NCI-H1436 (cell line): ENCODE measurements at regions not wholly inside any gene's neighbourhood (a gene's known extent, or its start where the extent isn't known, plus 50 kb on each side); places are given as distances from the start of the nearest gene placed in this dataset.

Source experiments
- DNase-seq: peaks from one replicate; lab custom pipeline; 2025; lab: John Stamatoyannopoulos, UW

DNA sequence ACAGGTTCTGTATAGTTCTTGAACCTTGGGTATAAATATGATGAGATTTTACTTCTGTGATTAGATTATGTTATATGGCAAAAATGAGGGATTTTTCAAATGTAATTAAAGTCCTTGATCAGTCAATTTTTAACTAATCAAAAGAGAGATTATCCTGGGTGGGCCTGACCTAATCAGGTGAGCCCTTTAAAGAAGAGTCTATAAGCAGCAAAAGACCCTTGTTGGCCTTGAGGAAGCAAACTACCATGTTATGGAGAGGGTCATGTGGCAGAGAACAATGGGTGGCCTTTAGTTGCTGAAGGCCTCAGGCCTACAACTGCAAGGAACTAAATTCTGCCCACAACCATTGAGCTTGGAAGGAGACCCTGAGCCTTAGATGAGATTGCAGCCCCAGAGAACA, 102.5 kb upstream of the RIPOR2 start:
- DNase-seq = no peak

DNA sequence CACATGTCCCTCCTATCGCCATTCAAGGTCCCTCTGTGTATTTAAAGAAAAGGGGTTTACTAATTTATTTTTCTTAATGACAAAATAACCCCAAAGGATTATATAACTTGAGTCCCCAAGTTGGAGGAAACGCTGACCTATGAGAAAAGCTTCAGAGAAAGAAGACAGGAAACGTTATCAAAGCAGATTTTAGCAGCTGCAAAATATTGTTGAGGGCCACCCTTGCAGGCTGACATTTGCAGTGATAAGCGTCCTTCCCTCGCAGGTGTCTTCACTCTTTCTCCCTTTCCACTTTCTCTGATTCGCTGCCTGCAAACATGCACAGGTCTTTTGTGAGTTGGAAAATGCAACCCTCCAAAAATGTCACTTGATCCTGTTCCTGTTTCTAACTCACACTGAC, 103.2 kb upstream of the RIPOR2 start:
- DNase-seq = no peak

DNA sequence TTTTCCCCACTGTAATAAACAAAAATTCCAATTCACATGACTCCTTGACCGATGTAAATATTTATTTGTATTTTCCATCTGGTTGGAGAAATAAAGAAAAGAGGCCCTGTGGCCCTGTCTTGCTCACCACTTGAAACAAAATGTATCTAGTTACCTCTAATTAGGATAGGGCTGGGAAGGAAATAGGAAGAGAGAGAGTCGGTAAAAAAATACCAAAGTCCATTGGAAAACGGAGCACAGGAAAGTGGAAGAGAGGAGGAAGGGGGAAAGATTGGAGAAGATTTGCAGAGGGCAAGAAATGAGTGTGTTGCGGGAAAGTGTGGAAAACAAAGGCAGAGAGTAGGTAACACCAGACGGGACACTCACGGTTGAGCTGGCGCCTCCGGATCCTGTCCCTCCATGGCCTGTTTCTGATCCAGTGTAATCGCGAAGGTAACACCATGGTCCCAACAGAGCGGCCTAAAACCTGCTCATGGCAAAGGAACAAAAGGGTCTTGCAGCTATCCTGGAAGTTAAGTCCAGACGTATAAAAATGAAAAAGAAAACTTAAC, 105.8 kb upstream of the RIPOR2 start:
- DNase-seq = no peak

DNA sequence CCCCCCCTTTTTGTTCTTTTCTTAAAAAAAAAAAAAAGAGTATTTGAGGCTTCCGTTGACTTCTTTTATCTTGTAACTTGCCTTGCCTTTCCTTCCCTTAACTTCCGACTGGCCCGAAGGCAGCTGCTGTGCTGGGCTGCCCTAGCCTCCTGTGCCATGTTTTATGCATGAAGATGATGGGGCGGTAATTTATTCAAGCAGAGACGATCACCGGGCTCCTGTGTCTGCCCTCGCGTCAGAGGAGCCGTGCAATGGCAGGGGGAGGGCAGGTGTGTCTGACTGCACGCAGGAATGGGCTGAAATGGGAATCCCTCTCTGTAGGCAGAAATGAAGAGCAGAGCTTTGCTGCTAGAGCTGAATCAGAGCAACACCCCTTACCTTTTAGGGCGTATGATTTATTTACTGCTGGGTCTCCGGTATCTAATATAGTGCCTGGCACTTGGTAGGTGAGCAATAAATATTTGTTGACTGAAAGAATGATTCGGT, 106.3 kb upstream of the RIPOR2 start:
- no peak for DNase-seq

DNA sequence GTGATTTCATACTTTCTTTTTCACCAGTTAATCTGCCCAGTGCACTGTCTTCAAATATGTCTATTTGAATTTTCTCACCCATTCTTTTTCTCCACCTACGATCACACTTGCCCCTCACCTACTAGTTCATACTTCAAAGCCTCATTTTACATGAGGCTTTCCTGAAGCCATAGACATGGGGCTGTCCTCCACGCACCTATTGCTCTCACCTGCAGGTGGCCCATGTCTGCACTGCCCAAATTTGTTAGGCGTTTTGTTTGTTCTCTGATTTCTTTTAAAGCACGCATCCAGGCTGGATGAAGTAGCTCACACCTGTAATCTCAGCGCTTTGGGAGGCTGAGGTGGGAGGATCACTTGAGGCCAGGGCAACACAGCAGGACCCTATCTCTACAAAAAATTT, 106.8 kb upstream of the RIPOR2 start:
- DNase-seq = no peak

DNA sequence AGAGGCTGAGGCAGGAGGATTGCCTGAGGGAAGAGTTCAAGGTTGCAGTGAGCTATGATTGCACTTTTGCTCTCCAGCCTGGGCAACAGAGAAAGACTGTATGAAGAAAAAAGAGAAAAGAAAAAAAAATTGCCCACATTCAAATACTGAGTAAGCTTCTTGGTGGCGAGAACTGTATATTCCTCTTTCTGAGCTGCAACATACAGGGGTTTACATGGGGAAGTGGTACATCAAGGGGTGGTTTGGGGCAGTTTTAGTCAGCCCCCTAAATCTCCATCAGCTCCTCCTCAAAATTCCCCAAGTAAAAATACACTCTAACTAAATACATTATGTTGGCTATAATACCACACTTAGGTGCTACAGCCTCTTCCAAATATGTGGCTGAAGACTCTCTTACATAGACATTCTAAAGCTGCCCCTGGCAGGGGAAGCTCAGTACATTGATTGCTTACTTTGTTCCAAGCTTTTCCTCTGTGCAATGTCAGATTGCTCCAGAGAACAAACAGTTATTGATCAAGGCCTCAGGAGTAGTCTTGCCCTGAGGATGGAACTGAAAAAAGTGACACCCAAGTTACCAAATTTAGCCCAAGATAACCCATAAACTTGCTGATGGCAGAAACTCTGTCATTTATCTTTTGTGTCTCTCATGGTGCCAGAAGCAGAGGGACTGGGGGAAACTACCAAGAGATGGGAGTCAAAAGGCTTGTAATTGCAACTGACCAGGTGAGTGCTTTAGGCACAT, 107.4 kb upstream of the RIPOR2 start:
- no peak for DNase-seq

DNA sequence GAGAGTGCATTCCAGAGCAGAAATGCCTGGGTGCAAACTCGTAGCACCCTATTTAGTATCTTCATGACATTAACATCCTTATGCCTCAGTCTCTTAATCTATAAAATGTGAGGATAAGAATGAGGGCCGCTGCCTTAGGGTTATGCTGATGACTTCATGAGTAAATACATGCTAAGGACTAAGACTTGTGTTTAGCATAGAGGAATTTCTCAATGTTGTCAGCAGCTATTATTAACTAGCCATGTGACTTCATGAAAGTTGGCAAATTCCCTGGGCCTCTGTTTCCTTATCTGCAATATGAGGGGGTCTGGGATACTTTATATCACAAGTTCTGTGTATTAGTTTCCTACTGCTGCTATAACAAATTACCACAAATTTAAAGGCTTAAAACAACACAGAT, 108.1 kb upstream of the RIPOR2 start:
- no peak for DNase-seq

DNA sequence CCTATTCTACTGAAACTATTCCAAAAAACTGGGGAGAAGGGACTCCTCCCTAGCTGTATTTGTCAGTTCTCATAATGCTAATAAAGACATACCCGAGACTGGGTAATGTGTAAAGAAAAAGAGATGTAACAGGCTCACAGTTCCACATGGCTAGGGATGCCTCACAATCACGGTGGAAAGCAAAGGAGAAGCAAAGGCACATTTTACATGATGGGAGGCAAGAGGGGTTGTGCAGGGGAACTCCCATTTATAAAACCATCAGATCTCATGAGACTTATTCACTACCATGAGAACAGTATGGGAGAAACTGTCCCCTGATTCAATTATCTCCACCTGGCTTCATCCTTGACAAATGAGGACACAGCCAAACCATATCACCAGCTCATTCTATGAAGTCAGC, 111.2 kb upstream of the RIPOR2 start:
- DNase-seq = no peak

DNA sequence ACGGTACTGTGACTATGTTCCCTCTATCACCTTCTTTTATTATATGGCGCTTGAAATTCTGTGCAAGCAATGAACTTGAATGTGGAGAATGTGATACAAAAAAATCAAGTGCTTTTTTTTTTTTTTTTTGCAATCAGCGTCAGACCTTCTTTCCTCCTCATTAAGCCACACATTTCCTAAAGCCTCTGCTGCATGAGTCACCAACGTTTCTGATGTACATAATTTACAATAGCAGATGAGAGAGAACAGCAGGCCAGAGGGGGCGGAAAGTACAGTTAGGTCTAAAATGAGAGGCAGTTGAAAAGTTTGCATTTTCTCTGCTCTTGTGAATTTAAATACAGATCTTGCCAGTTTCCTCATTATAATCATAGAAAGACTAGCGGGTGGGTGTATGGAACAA, 114.6 kb upstream of the RIPOR2 start:
- no peak for DNase-seq

DNA sequence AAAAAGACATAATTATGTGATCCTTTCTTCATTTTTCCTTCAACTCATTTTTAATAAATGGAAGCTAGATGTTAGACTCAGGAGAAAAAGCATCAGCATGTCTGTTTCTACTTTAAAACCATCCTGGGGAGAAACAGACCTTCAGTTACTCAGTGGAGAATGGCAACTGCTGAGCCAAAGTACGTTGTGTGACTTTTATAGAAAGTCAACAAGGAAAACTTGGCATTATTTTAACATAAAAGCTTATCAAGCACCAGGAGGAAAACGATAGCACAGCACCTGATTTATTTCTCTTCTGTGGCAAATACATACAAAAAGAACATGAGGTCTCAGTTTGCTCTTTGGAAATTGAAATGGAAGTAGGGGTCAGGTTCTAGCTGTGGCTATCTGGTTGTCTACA, 115.3 kb upstream of the RIPOR2 start:
- DNase-seq = no peak

DNA sequence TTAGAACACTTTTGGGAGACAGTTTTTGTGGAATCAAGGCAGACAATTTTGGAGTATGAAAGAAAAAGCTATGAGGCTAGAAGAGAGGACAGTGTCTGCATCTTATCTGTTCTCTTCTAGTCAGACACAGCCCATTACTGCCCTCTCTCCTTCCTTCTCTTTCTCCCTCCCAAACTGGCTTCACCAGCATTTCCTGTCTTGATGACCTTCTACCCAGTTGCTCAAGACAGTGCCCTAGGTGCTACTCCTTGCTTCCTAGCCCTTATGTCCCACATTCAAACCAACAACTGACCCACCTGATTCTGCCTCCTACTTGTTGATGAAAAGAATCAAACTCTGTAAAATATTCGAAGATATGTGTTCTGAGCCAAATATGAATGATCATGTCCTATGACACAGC, 116.4 kb upstream of the RIPOR2 start:
- no peak for DNase-seq

DNA sequence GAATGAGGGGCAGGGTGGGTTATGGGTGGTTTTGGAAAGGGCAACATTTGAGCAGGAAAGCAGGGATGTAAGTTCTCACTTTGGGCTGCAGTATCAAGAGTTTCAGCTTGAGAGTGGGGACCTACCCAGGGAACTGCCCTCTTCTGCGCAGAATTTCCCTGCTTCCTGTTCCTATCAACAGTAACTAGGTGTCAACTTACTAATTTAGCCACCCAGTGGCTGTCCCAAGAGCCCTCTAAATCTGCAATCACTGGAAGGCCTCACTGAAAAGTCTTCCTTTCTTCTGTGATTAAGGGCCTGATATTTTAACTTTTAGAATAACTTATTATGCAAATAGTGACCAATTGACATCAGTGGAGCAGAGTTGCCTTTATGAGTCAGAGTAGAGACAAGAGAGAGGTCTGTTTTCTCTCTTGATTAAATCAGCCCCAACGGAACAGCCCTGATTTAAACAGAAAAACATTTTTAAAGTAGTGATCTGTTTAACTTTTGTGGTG, 118.2 kb upstream of the RIPOR2 start:
- DNase-seq = peak; percentile 21

DNA sequence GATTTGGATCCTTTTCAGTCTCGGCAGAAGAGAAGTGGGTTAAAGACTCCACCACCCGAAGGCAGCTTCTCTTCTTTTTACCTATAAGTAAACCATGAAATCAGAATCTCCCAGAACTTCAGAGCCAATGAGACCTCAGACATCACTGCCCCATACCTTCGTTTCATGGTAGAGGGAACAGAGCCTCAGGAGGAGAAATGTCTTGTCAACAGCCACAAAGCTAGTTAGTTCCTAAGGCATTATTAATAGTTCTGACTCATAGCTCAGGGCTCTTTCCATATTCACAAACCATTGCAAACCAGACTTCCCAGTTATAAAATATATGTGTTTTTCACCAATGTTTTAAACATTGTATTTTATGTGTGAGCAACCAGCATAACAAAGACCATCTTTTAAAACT, 118.7 kb upstream of the RIPOR2 start:
- DNase-seq = no peak

DNA sequence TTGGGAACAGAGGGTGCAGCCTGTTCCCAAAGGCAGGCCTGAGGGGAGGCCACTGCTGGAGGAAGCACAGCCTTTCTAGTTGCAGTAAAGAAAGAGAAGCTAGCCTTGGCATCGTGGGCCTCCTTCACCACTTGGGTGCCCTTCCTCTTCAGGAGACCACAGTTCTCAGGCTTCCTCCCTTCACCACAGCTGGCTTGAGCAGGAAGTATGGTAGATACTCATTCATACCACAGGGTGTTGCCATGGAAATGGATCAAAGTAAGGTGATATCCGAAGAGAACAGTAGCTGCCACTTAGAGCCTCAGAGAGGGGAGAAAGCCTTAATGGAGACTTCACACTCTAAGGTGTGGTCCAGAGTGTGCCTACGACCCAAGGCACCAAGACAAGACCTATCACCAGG, 120.4 kb upstream of the RIPOR2 start:
- DNase-seq = no peak

DNA sequence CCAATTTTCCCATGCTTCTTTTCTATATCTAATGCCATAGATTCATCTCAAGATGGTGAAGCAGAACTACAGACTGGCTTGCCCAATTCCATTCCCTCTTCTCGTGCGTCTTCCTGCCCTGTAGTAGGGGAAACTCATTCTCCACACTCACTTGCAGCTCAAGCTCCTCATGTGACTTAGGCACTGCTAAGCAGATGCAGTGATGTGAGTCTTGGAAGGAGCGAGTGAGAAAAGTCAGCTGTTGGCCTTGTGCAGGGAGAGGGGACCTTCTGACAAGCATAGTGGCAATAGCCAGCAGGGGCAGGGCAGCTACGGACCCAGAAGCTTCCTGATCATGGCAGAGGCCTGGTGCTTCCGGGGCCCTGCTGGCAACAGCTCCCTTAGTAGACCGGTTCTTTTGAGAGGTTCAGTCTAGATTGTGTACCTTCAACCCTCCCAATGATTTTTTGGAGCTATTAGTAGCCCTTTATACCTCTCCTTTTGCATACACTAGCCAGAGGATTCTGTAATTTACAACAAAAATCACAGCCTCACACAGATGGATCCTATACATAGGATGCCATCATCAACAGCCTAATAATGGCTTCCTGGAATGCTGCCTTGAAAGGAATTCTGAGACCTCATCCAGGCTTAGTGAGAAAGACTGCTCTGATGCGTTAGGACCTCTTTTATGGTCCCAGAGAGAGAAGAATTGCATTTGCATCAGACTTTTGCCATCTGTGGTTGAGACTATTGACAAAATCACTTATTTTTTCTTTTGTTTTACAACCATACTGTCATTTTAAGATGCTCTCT, 121.5 kb upstream of the RIPOR2 start:
- no peak for DNase-seq

DNA sequence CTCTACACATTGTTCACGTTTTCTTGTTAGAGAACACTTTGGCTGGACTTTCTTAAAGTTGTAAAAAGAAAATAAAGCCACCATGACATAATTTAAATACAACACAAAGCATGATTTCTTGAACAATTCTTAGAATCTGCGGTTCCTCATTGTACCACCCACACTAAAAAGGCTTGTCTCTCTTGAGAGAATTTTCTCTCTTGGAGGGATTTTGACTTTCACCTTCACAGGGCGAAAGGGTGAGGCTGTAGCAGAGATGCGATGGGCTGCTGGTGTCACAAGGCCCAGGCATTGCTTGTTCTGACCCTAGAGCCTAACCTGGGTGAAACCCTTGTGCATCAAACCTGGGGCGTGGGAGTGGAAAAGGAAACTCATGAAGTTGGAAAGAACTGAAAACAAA, 122.7 kb upstream of the RIPOR2 start:
- DNase-seq = no peak

DNA sequence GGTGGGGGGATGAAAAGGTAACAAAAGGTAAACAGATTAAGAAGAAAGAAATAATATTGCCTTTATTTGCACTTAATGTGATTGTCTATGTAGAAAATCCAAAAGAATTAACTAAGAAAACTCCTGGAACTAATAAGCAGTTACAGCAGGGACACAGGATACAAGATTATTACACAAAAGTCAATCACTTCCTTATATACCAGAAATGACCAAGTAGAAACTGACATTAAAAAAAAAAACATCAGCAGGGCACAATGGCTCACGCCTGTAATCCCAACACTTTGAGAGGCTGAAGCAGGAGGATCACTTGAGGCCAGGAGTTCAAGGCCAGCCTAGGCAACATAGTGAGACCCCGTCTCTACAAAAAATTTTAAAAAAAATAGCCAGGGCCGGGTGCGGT, 123.2 kb upstream of the RIPOR2 start:
- no peak for DNase-seq

DNA sequence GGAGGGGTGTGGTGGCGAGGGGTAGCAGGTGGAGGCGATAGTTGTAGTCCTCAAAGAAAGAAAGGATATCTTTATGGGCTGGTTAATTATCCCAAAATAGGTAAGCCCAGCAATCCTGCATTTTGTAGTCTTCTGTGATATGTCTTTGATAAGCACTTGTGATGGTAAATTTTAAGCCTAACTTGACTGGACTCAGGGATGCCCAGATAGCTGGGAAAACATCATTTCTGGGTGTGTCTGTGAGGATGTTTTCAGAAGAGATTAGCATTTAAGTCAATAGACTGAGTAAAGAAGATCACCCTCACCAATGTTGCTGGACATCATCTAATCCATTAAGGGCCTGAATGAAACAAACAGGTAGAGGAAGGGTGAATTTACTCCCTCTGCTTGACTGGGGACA, 124.8 kb upstream of the RIPOR2 start:
- DNase-seq = no peak

DNA sequence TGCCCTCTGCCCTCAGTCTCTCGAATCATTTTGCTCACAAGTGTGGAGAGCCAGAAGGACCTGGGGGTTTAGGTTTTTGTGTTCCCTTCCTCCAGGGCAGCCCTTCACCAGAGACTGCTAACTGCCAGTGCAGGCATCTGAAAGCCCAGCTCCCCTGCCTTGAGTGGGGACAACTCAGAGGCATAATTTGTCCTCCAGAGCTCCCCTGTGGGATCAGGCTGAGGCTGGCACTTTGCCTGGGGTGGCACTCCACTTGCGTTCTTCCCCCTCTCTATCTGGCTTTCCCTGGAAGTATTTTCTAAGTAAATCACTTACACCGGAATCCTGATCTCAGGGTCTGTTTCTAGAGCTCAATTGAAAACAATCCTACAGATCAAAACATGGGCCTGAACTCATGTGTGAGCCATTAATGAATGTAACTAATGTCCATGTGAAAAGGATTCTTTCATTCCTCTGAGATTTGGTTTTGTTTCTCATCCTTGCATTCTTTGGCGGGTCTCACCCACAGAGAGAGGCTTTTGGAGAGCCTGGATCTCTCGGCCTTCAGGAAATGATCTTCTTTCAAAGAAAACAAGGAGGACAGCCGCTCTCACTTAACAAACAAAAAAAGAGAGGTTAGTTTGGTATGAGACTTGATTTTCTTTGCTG, 125.7 kb upstream of the RIPOR2 start:
- no peak for DNase-seq

DNA sequence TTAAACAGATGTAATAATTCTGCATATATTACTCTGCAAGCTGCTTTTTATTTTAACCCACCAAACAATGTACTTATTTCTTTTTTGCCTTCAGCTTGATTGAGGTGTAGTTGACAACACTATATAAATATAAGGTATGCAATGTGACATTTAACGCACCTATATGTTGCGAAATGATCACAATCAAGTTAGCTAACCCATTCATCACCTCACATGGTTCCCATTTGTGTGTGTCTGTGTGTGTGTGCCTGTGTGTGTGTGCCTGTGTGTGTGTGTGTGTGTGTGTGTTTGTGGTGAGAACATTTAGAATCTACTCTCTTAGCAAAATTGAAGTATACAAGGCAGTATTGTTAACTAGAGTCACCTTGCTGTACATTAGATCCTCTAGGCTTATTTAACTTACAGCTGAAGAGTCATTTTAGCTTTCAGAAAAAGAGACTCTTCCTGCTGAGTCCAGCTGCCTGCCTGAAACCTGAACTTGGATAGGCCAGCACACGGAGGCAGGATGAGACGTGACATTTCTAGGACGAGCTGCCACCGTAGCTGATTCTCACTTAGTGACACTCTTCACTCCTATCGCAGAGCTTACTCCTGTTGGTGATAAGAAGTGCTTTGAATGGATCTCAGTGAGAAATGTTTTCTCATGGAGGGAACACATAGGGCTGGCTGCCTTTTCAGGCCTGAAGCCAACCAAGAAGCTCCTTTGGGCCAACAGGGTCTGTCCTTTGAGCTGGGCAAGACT, 126.5 kb upstream of the RIPOR2 start:
- DNase-seq = no peak

DNA sequence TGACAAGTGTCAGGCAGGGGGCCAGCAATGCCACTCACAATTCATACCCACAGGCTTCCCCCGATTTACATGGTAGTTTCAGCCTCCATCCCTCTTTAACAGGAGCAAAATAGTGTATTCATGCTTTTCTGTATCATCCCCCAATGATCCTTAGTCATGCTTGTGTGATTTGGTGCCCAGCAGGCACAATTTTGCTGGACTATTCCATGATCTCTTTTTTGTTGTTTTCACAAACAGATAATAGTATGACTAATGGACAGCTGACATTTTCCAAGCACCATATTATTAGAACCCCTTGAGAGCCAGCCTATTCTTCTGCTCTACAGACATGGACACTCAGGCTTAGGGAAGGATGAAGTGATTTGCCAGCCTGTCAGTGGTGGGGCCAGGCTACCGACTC, 128.2 kb upstream of the RIPOR2 start:
- no peak for DNase-seq

DNA sequence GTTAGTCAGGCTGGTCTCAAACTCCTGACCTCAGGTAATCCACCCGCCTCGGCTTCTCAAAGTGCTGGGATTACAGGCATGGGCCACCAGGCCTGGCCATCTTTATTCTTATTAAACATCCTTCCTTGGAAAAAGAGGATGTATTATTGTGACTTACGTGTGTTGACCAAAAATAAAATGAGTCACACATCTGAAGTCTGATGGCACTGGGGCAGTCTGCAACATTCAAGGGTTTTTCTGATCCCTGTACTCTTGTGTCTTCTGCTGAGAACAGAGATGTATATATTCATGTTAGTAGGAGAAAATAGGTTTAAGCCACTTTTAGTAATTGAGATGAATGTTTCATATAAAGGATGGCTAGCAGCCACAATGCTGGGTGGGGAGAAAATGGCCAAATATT, 129.9 kb upstream of the RIPOR2 start:
- DNase-seq = no peak
